ENCODE measurements at regions not wholly inside any gene's neighbourhood (a gene's known extent, or its start where the extent isn't known, plus 50 kb on each side); places are given as distances from the start of the nearest gene placed in this dataset.

- TF ChIP-seq CTCF (IDR thresholded peaks at IDR 0.05) (no peak), ZNF423 (CRISPR knock-in tag; IDR thresholded peaks at IDR 0.05) (no peak)
Observed at GRCh38 chr13:61684976-61685681, 269.5 kb upstream of the PCDH20 start.
